ENCODE measurements at regions not wholly inside any gene's neighbourhood (a gene's known extent, or its start where the extent isn't known, plus 50 kb on each side); places are given as distances from the start of the nearest gene placed in this dataset.

- TF ChIP-seq SKIL (IDR thresholded peaks at IDR 0.05; ENCODE audit: low read depth, poor library complexity, severe bottlenecking): no peak
- TF ChIP-seq KAT2A (conservative IDR thresholded peaks at IDR 0.05; ENCODE audit: control insufficient read depth, low read depth, low read length): no peak
- no peak for TF ChIP-seq BACH1 (IDR thresholded peaks at IDR 0.05; ENCODE audit: borderline replicate concordance)
- no peak for TF ChIP-seq CBX3 (IDR thresholded peaks at IDR 0.05; ENCODE audit: borderline replicate concordance, low read depth)
- TF ChIP-seq CREM (IDR thresholded peaks at IDR 0.05; ENCODE audit: low read depth): no peak
- no peak for TF ChIP-seq TBL1XR1 (IDR thresholded peaks at IDR 0.05; ENCODE audit: low read depth, low read length)
- TF ChIP-seq MTA3 (IDR thresholded peaks at IDR 0.05; ENCODE audit: borderline replicate concordance, low read length): no peak
- TF ChIP-seq NFYB (IDR thresholded peaks at IDR 0.05; ENCODE audit: insufficient read depth, low read depth, low read length): no peak
- no peak for TF ChIP-seq RCOR1 (conservative IDR thresholded peaks at IDR 0.05; ENCODE audit: low read depth, low read length)
- no peak for TF ChIP-seq ZBTB11 (CRISPR knock-in tag; IDR thresholded peaks at IDR 0.05)
Observed at GRCh38 chr13:85527316-85527715, 271.9 kb downstream of the SLITRK6 start (continued).
